SKM-1 (cell line): ENCODE measurements at regions not wholly inside any gene's neighbourhood (a gene's known extent, or its start where the extent isn't known, plus 50 kb on each side); places are given as distances from the start of the nearest gene placed in this dataset.

Source experiments
- DNase-seq: peaks from one replicate; lab custom pipeline; 2025; ENCODE audit not compliant: unreplicated experiment; lab: John Stamatoyannopoulos, UW

DNA sequence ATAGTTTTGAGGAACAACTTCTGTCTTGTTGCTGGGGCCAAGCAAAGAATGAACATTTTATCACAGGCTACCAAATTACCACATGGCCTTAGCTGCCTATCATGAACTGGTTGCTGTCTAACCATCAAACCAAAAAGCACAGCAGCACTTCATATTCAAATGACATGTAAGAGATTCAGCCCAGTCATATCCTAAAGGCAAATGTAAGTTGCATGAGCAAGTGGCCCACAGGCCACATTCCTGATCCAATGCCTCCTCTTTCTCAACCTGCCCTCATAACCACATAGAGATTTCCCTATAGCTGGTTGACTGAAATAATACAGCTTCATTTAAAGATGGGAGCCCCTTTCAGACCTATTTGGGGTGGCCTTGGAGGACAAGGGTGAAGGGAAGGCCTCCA, 572.3 kb downstream of the IRS1 start:
- no peak for DNase-seq

GRCh38 chr2:226223704-226224103, 575.9 kb downstream of the IRS1 start:
- DNase-seq: no peak

GRCh38 chr2:226220511-226220910, 579.1 kb downstream of the IRS1 start:
- DNase-seq: no peak

DNA sequence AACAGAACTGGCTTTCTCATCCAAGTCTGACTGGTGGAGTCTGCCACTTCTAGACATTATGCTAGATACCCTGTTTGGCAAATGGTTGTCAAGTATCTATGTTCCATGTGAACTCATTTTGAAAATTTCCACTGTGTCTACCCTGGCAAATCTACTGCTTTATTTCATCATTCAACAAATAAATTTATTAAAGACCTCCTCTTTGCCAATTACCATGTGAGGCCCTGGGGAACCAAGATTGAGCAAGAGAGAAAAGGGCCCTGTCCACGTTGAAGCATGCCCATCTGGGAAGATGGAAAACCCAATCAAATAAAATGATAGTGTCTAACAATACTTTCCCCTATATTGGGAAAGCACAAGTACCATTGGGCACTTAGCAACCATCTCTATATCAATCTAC, 582.4 kb downstream of the IRS1 start:
- no peak for DNase-seq

- no peak for DNase-seq
These were observed 583.0 kb downstream of the IRS1 start for GRCh38 chr2:226216575-226216974.

- DNase-seq: peak; percentile 53
These were observed 583.6 kb downstream of the IRS1 start for GRCh38 chr2:226215902-226216503.

DNA sequence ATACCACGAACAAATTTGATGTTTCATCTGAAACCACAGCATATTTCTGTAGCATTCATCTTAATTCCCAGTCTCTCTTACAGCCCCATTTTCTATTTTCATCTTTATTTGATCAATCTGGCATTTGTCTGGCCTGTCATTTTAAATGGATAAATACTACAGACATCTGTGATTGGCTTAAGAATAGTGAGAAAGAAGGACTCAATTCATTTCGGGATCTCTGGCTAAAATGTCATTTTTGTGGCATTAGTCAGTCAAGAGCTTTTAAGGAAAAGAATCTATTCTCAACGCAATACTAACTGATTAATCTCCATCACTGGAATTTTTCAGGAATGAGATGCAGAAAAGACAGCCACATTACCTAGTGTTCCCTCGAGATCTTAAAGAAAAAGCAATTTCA, 585.9 kb downstream of the IRS1 start:
- DNase-seq: no peak

DNA sequence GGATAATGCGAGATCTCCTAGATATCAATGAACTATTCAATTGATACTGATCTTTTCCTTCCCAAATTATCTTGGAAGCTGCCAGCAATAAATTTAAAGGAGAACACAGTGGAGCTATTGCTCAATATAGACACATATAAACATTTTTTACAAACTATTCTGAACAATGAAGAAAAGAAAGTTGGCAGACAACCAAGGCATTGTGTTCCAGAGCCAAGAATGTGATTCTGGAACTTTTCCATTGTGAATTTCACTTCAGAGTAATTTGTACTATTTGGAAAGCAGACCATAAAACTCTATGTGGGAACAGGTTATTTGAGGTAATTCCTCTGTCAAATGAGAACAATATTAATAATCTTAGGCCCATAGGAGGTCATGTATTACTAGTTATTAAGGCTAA, 588.2 kb downstream of the IRS1 start:
- no peak for DNase-seq

GRCh38 chr2:226208726-226209125, 590.9 kb downstream of the IRS1 start:
- no peak for DNase-seq

DNA sequence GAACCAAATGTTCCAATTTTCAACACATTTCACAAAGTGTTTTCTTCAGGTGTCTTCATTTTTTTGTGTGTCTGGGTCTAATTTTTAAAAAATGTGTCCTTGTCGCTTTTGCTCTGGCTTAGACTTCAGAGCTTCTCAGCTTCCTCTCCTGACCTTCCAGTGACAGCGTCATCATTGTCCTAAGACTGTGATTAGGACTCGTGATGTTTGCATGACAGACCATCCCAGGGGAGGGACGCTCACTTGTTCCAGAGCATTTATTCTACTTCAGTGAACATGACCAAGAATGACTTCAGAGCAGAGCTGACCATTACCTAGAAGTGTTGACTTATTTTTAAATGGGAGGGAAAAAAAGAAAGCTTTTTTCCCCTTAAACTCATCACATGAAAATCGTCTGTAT, 591.9 kb downstream of the IRS1 start:
- no peak for DNase-seq

GRCh38 chr2:226199555-226199954, 600.1 kb downstream of the IRS1 start:
- no peak for DNase-seq

DNA sequence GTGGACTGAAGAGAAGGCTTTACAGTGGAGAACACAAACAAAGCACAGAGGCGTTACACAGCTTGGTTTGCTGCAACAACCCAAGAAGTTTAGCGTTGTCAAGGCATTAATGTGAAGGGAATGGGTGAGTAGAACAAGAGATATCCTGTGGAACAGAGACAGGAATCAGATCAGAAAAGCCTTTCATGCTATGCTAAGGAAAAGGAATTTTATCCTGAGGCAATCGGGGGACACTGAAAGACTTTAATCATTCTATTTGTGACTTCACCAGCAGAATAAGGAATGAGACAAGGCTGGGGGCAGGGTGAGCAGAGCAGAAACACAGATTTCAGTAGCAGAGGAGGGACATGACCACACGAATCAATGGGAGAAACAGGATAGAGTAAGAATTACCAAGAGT, 600.7 kb downstream of the IRS1 start:
- no peak for DNase-seq

DNA sequence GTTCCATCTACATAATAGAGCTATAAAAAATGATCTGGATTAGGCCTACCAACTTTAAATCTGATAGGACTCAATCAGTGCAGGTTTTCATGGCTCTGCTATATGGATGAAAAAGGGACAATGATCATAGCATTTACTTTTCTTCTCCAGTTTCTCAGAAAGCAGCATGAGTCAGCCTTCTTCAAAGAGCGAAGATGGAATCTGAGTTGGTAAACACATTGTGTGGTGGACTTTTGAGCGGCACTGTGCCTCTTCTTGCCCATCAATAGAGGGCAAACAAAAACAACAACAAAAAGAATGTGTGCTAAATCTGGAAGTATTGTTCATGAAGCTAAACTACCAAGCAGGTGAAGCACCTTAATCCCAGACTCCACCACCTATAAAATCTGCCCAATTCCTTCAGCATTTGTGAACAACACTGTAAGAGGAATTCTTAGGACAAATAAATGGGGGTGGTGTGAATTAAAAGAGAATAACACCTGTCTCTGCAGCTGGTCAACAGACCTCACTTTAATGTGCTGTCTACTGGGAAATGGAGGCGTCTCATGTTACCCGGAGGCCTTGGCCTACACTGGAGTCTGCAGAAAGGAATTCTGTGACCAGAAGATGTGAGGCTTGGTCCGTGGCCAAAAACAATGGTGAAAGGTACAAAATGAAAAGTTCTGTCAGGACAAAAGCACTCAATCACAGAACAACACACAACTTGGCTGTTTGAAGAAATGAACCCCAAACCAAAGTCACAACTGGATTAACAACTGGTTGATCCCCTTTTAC, 609.0 kb downstream of the IRS1 start:
- no peak for DNase-seq

GRCh38 chr2:226189061-226189460, 610.6 kb downstream of the IRS1 start:
- no peak for DNase-seq

DNA sequence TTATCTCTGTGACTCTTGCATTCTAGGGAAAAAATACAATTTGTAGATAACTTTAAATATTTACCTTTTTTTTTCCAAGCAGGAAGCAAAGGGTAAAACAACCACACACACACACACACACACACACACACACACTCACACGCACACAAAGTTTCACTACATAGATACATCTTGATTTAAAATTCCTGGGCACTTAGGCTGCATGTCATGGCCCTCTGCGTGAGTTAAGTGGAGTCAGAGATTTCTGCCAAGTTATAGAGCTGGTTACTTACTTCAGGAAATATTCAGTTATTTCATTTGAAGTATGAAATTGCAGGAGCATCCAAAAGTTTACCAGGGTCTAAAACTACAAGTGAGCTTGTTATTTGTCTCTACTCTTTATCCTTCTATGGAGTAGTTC, 612.0 kb downstream of the IRS1 start:
- no peak for DNase-seq

DNA sequence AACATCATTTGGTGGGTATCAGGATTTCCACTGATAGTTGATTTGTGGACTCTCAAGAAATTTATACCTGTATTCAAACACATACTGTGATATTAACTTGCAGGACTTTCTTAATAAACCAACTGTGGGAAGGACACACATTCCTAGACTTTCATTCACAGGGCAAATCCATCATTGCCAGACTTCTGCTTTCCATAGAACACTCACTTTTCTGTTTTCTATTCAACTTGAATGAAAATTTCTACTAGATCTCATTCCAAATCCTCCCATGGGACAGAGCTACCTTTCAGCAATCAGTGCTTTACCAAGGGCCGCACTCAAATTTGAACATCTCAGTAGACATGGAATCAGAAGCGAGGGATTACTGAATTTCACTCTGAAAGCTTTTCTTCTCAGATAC, 612.5 kb downstream of the IRS1 start:
- DNase-seq: no peak

GRCh38 chr2:226185616-226186211, 613.9 kb downstream of the IRS1 start:
- DNase-seq: no peak

GRCh38 chr2:226184940-226185615, 614.5 kb downstream of the IRS1 start:
- DNase-seq: no peak

DNA sequence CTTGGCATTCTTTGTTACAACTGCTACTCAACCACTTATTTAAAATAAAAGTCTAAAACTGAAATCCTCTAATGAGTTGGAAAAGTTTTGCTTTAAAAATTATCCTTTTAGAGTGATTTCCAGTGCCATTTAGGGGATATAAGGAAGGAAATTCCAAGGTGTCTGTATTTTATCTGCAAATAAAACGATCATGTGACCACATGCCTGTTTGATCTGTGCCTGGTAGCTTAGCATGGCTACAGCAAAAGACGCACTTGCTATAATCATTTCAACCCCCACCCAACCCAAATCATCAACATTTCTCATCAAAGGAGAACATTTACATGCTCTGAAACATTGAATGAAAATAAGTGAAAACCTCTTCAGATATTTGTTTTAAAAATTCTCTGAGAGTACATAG, 615.1 kb downstream of the IRS1 start:
- no peak for DNase-seq

DNA sequence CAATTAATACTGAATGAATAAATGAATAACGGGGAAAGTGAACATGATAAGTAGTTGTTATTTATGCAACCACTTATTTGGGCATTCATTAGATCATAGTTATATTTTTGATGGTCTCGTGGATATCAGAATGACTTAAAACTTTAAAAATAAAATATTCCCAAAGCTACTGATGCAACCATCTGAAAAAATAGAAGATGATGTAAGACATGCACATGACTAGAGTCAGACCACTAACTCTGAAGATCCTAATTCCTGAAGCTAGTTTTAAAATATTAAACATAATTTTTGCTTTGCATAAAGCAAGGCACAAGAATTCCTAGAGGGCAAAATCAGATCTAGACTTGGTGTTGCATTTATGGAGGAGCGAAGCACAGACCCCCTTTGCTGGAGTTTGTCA, 616.1 kb downstream of the IRS1 start:
- no peak for DNase-seq

DNA sequence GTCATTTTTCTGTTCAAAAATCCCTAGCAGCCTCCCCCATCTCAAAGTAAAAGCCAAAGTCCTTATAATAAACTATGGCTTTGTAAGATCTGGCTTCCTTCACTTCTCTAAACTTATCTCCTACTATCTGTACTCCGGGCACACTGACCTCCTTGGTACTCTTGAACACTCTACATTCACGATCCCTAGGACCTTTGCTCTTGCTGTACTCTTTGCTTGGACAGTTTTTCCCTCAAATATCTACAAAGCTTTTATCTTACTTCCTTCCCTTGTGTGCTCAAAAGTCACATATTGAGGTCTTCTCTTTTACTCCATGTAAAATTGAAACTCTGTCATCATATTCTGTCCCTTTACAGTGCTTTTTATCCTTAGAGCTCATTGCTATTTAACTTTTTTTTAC, 616.6 kb downstream of the IRS1 start:
- DNase-seq: no peak

GRCh38 chr2:226181909-226182308, 617.7 kb downstream of the IRS1 start:
- DNase-seq: no peak
